Daoy (cell line): ENCODE measurements at regions not wholly inside any gene's neighbourhood (a gene's known extent, or its start where the extent isn't known, plus 50 kb on each side); places are given as distances from the start of the nearest gene placed in this dataset.
"Not testable (repeated sequence)": the region's sequence is repeated elsewhere in the genome, so short reads cannot be mapped to it uniquely, and the experiment has no call there.

ENCODE experiments used
- DNase-seq: peaks from one replicate; pipeline ENCODE4 v3.0.0-alpha.2; 2015; ENCODE audit warnings: low read depth

- DNase-seq, result not testable (repeated sequence)
Measured at GRCh38 chr2:65568656-65569440, 136.4 kb upstream of the SPRED2 start.

- DNase-seq, result no peak
Measured at GRCh38 chr2:65566617-65567016, 134.2 kb upstream of the SPRED2 start.

GRCh38 chr2:65565681-65566080 lies 133.3 kb upstream of the SPRED2 start:
- no peak for DNase-seq

GRCh38 chr2:65564299-65564698 lies 131.9 kb upstream of the SPRED2 start:
- no peak for DNase-seq

DNA sequence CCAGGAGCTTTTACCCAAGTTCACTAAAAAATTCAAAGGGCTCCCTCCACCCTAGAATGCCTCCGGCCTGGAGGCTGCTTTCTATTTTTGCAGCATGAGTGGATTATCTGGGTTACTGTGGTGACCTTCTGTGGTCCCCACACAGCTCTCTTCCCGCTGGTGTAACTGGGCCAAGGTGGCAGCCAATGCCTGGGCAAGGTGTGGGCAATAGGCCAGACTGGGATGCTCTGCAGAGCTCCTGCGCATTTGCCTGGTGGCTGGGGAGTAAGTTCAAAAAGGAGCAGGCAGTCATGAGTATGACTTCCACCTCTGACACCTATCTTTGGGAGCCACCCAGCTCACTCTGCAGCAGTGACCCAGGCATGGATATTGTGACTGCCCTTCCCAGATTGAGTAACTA lies 130.5 kb upstream of the SPRED2 start:
- no peak for DNase-seq

GRCh38 chr2:65558743-65559142 lies 126.3 kb upstream of the SPRED2 start:
- no peak for DNase-seq

- DNase-seq, result no peak
Measured at GRCh38 chr2:65557616-65558573, 125.5 kb upstream of the SPRED2 start.

DNA sequence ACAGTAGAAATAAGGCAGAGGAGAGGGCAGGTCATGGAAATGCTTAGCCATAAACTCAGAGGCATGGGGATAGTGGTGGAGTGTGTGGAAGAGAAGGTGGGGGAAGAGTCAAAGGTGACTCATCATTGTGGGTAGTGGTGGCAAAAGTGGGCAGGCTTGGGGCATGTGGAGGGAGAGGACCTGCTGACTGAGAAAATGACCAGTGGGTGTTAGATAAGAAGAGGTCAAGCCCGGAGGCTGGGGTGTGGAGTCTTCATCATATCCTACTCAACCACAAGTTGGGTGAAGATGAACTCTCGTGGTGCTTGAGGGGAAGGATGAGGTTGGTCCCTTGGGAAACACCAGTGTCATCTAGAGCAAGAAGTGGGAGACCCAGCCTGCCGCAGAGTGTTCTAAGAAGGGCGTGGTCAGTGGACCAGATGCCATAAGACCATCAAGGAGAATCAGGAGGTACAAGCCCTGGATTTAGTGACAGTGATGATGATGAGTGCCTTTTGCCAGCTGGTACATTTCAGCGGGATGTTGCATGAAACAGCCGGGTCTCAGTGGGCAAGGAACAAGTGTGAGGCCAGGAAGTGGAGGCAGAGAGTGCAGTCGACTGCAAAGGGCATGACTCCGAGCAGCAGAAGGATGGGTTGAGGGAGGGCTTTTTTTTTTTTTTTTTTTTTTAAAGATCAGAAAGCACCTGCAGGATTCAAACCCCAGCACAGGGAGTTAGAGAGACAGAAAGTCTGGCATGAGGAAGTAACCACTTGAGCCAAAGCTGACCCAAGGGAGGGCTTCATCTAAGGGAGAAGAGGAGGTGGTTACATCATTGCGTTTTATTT lies 122.6 kb upstream of the SPRED2 start:
- peak; percentile 37 for DNase-seq

GRCh38 chr2:65553504-65554074 lies 121.2 kb upstream of the SPRED2 start:
- no peak for DNase-seq

DNA sequence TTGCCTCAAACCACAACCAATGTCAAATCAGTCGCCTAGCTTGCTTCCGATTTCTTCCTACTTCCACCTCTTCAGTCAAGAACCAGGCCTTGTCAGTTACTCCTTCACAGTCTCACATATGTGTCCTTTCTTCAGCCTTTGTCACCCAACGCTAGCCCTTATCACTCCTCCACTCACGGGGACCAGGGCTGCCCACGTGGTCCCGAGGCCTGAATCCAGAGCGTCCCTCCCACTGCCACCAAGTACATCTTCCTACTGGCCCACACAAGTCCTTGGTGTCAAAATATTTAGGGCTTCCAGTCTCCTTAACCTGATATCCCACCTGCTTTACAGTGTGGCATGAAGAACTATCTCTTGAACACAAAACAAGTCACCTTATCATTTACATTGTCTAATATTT lies 119.1 kb upstream of the SPRED2 start:
- no peak for DNase-seq

GRCh38 chr2:65550246-65550645 lies 117.8 kb upstream of the SPRED2 start:
- DNase-seq, result no peak

DNA sequence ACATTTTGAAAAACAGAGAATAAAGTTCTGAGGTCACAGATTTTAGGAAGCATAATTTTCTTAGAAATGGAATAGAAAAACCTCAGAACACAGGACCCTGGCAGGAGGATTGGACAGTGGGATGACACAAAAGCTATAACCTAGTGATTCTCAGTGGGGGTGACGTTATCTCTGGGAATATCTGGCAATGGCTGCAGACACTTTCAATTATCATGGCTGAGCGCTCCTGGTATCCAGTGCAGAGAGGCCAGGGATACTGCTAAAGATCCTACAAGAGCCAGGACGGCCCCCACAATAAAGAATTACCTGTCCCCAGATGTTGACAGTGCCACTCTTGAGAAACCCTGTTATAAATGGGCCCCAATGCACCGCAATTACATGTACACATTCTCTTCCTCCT lies 117.2 kb upstream of the SPRED2 start:
- no peak for DNase-seq

DNA sequence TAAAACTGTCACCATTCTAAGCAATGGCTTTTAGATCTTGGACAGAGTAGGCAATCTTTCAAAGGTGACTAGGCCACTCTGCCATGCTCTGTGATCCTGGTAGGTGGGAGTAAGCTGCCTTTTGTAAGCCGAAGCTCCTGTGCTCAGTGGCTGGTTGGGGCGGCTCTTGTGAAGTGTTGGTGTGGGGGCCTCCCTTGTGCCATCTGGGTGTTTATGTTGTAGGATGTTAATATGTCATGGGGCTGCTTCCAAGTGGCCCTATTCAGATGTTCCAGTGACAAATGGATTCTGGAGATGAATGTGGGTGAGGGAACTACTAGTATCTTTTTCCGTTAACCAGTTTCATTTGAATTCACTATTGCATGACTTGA lies 116.8 kb upstream of the SPRED2 start:
- DNase-seq, result no peak

DNA sequence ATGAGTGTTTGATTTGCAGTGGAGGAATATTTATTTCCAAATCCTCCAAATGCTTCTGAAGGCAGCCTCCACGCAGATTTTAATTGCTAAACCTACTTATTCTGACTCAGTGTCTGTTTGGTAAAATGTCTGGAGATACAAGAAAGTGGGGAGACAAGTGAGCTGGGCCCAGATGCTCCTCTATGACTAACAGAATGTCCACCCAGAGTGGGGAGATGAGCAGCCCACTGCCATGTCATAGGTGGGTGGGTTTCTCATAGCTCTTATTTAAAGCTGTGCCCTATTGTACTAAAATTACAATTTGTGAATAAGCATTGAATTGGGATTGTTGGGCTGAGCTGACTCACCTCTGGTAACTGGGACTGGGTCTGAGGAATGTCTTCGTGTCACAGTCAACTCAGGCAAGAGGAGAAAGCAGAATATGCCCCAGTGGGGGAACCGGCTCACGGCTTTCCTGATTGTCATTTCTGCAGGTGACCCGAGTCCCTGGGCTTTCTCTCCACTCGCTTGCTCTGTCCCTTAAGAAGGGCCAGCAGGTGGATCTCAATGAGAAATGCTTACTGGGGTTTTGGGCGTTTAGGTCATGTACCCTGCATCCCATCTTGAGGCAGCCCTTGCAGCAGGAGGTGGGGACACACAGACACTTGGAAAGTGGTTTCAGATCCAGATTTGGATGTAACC lies 116.3 kb upstream of the SPRED2 start:
- no peak for DNase-seq

- DNase-seq, result no peak
Measured at GRCh38 chr2:65548064-65548463, 115.7 kb upstream of the SPRED2 start.

DNA sequence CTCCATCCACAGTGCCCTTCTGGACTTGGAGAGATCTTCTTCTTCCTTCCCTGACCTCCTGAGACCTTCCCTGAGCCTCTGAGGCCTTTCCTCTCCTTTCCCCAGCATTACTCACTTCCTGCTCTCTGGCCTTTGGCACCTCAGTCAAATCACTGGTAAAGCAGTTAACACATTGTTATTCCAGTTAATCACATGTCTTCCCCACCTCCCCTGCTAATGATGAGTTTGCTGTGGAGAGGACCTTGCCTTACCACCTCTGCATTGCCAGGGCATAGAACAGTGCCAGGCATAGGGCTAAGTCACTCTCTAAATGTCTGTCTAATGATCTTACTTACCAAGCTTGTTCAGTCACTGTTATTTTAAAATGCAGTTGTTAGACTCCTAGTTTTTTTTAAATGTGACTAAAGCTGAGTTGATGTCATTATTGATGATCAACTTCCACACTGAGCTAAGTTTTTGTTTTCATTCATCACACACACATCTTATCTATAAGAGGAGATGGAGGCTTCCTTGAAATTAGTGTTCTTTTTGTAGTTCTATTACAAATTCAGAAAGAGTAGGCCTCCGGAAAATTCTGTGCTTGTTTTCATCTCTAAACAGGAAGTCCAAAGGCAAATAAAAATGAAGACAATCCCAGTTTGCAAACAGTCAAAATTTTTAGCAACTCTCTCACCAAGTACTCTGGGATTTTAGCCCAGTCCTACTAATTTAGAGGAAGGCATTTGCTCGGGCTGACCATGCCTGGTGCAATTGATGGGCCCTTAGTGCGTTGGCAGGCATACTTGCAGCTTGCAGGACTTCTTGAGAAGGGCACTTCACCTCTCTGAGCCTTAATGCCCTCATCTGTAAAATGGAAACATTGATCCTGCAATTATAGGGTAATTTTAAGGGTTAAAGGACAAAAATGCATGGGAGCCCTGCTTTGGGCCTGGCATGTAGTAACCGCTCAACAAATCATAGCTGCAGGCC lies 113.7 kb upstream of the SPRED2 start:
- DNase-seq, result peak; percentile 57

- DNase-seq, result no peak
Measured at GRCh38 chr2:65541773-65542172, 109.4 kb upstream of the SPRED2 start.

DNA sequence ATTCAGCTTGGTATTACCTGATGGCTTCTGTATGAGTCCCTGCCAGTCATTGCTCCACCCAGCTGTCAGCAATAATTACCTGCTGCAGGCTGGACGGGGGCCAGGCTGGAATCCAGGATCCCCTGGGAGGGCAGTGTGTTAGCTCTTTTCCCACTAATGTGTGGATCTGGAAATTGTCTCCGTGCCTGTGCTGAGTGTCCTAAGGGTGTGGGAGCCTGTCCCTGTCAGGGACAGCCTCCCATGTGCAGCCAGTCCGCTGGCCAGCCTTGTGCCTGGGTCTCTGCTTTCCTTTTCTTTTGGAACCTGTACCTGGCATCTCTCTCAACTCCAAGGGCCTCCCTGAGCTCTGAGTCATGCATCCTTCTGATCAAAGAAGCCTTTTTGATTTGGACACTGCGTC lies 107.2 kb upstream of the SPRED2 start:
- no peak for DNase-seq

DNA sequence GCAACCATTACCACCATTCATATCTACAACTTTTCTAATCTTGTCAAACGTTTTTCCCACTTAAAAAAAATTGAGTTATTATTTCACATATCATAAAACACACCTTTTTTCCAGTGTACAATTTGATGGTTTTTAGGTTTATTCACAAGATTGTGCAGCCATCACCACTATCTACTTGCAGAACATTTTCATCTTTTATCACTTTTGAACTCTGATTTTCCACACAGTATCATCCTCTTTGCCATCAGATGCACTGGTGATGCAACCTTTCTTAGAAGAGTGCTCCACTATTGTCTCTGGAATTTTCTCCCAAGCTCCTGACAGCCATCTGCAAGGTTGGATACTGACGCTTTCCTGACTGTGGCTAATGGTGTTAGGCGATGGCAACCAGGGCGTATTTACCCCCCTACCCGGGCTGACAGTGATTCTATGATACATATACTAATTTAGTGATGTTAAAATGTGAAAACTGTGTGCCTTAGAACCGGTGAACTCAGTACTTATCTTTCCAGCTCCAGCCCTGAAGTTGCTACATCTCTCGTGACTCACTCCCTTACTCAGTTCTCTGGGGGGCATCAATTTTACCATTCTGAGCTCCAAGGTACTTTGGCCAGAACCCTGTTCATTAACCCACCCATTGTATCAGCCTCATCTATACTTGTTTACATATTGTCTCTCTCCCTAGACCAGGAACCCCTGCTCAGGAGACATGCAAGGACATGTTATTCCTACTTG lies 105.4 kb upstream of the SPRED2 start:
- no peak for DNase-seq
